Prostate gland (tissue), 2 donors: ENCODE measurements at regions not wholly inside any gene's neighbourhood (a gene's known extent, or its start where the extent isn't known, plus 50 kb on each side); places are given as distances from the start of the nearest gene placed in this dataset.

ENCODE experiments used
- DNase-seq: peaks from one replicate; pipeline ENCODE4 v3.0.0-alpha.2; 2019; ENCODE audit warnings: low spot score
- H3K27ac ChIP-seq, 2 donors: fragments of 200-600 bp; sonication (generic); 2 replicates each; pipeline ENCODE4 v1.5.1; 2017 to 2019
- H3K27me3 ChIP-seq: fragments of 200-600 bp; sonication (generic); replicated peaks from 2 replicates; pipeline ENCODE4 v1.5.1; 2019; ENCODE audit not compliant: insufficient read depth
- H3K36me3 ChIP-seq, 2 donors: fragments of 200-600 bp; sonication (generic); 1 replicate in 1 of 2; 2 replicates in 1 of 2; pipeline versions ENCODE4 v1.5.1 to v1.8.1; 2017 to 2019
- H3K4me1 ChIP-seq: fragments of 200-600 bp; sonication (generic); replicated peaks from 2 replicates; pipeline ENCODE4 v1.5.1; 2019
- H3K4me3 ChIP-seq, 2 donors: fragments of 200-600 bp; sonication (generic); 2 replicates each; pipeline ENCODE4 v1.5.1; 2017 to 2019
- H3K9me3 ChIP-seq: fragments of 200-600 bp; sonication (generic); 2 replicates; pipeline ENCODE4 v1.5.1; 2017
- CTCF ChIP-seq, 4 experiments: fragments of 200-600 bp in 2 of 4; fragments of 450-650 bp in 2 of 4; sonication (generic) in 2 of 4; IDR thresholded peaks; 1 replicate in 3 of 4; 2 replicates in 1 of 4; pipeline ENCODE4 v1.5.1; 2016 to 2019; ENCODE audit warnings: antibody characterized with exemption in 4 of 4, mild to moderate bottlenecking in 2 of 4, moderate library complexity in 2 of 4
- POLR2A ChIP-seq: fragments of 450-650 bp; IDR thresholded peaks from one replicate; pipeline ENCODE4 v1.6.1; 2016; ENCODE audit warnings: antibody characterized with exemption, mild to moderate bottlenecking
- POLR2AphosphoS5 ChIP-seq: sonication (generic); formaldehyde crosslinking; IDR thresholded peaks from one replicate; pipeline ENCODE4 v1.6.1; 2017; ENCODE audit warnings: antibody characterized with exemption
- WGBS: methylation state at CpG from one replicate; pipeline ENCODE4 v1.1.5; 2018; 5-methylcytosine and 5-hydroxymethylcytosine counted together
- intact Hi-C: fragments of 100-400 bp; cut with DNase I; formaldehyde crosslinking; loops from one replicate; pipeline ENCODE4 v1.14.2; 2022

- Histone ChIP-seq H3K36me3 (no peaks in the 10 kb centered on the region), H3K27me3 (no peaks in the 10 kb centered on the region), H3K9me3 (no peaks in the 10 kb centered on the region), H3K4me3 (no peak overlapping the region), H3K27ac (no peak overlapping the region), H3K4me1 (no peaks in the 10 kb centered on the region)
- 73% methylated on average over 1 of the region's 1 CpG for WGBS
- no peak for DNase-seq
- TF ChIP-seq POLR2A: no peak
- TF ChIP-seq POLR2AphosphoS5: no peak
- intact Hi-C loops: no loop called here
Observed at GRCh38 chr5:167793700-167794099, 497.7 kb upstream of the WWC1 start.

GRCh38 chr5:167794121-167794520, 497.3 kb upstream of the WWC1 start:
- 35% methylated on average over 4 of the region's 4 CpGs for WGBS
- Histone ChIP-seq H3K4me3 (no peak overlapping the region), H3K27ac (no peak overlapping the region), H3K9me3 (no peaks in the 10 kb centered on the region), H3K27me3 (no peaks in the 10 kb centered on the region), H3K4me1 (no peaks in the 10 kb centered on the region), H3K36me3 (no peaks in the 10 kb centered on the region)
- TF ChIP-seq POLR2AphosphoS5: no peak
- TF ChIP-seq CTCF (IDR thresholded peaks at IDR 0.05): no peak
- TF ChIP-seq POLR2A: no peak
- intact Hi-C loops: no loop called here
- no peak for DNase-seq

GRCh38 chr5:167796672-167797071, 494.8 kb upstream of the WWC1 start:
- Histone ChIP-seq H3K36me3 (no peaks in the 10 kb centered on the region), H3K27ac (no peak overlapping the region), H3K27me3 (no peaks in the 10 kb centered on the region), H3K4me3 (no peak overlapping the region), H3K4me1 (no peaks in the 10 kb centered on the region), H3K9me3 (no peaks in the 10 kb centered on the region)
- DNase-seq: no peak
- WGBS: 95% methylated on average over 5 of the region's 5 CpGs
- TF ChIP-seq POLR2A (no peak), POLR2AphosphoS5 (no peak), CTCF (IDR thresholded peaks at IDR 0.05) (no peak)
- intact Hi-C loops: no loop called here

GRCh38 chr5:167797933-167798332, 493.5 kb upstream of the WWC1 start:
- Histone ChIP-seq H3K4me3 (no peak overlapping the region), H3K27me3 (no peaks in the 10 kb centered on the region), H3K4me1 (no peaks in the 10 kb centered on the region), H3K27ac (no peak overlapping the region), H3K9me3 (no peaks in the 10 kb centered on the region), H3K36me3 (no peaks in the 10 kb centered on the region)
- DNase-seq: no peak
- WGBS: 82% methylated on average over 3 of the region's 3 CpGs
- TF ChIP-seq POLR2A (no peak), POLR2AphosphoS5 (no peak), CTCF (IDR thresholded peaks at IDR 0.05) (no peak)
- intact Hi-C loops: no loop called here

GRCh38 chr5:167798448-167798847, 493.0 kb upstream of the WWC1 start:
- Histone ChIP-seq H3K27me3 (no peaks in the 10 kb centered on the region), H3K4me1 (no peaks in the 10 kb centered on the region), H3K4me3 (no peak overlapping the region), H3K9me3 (no peaks in the 10 kb centered on the region), H3K36me3 (no peaks in the 10 kb centered on the region), H3K27ac (no peak overlapping the region)
- 55% methylated on average over 7 of the region's 7 CpGs for WGBS
- intact Hi-C loops: no loop called here
- no peak for DNase-seq
- TF ChIP-seq CTCF (IDR thresholded peaks at IDR 0.05) (no peak), POLR2AphosphoS5 (no peak), POLR2A (no peak)
